Neural progenitor cell (in vitro differentiated cells): ENCODE measurements at regions not wholly inside any gene's neighbourhood (a gene's known extent, or its start where the extent isn't known, plus 50 kb on each side); places are given as distances from the start of the nearest gene placed in this dataset.

Source experiments
- DNase-seq: peaks from one replicate; pipeline ENCODE4 v3.0.0-alpha.2; 2016; ENCODE audit warnings: low spot score
- H2AFZ ChIP-seq: fragments of 200-600 bp; sonication (generic); replicated peaks from 2 replicates; pipeline ENCODE4 v1.6.1; 2016; ENCODE audit warnings: antibody characterized with exemption
- H3F3A ChIP-seq: fragments of 200-600 bp; sonication (generic); 2 replicates; pipeline ENCODE4 v1.6.1; 2016; ENCODE audit warnings: antibody characterized with exemption, low read depth
- H3K27ac ChIP-seq: fragments of 200-600 bp; sonication (generic); 2 replicates; pipeline ENCODE4 v1.5.1; 2016; ENCODE audit warnings: mild to moderate bottlenecking
- H3K27me3 ChIP-seq: fragments of 200-600 bp; sonication (generic); 2 replicates; pipeline ENCODE4 v1.6.1; 2016; ENCODE audit warnings: mild to moderate bottlenecking, moderate library complexity
- H3K36me3 ChIP-seq: fragments of 200-600 bp; sonication (generic); 2 replicates; pipeline ENCODE4 v1.5.1; 2016
- H3K4me1 ChIP-seq: fragments of 200-600 bp; sonication (generic); 2 replicates; pipeline ENCODE4 v1.6.1; 2016; ENCODE audit warnings: mixed run types
- H3K4me2 ChIP-seq: fragments of 200-600 bp; sonication (generic); 2 replicates; pipeline ENCODE4 v1.6.1; 2016
- H3K4me3 ChIP-seq: fragments of 200-600 bp; sonication (generic); 2 replicates; pipeline ENCODE4 v1.5.1; 2016
- H3K79me2 ChIP-seq: fragments of 200-600 bp; sonication (generic); 2 replicates; pipeline ENCODE4 v1.6.1; 2016; ENCODE audit warnings: low read depth
- H3K9ac ChIP-seq: fragments of 200-600 bp; sonication (generic); 2 replicates; pipeline ENCODE4 v1.6.1; 2016
- H3K9me3 ChIP-seq: fragments of 200-600 bp; sonication (generic); 2 replicates; pipeline ENCODE4 v1.5.1; 2016; ENCODE audit warnings: low read depth
- H4K20me1 ChIP-seq: fragments of 200-600 bp; sonication (generic); 2 replicates; pipeline ENCODE4 v1.6.1; 2016; ENCODE audit warnings: low read depth
- H3K27ac Mint-ChIP-seq: 3 replicates; pipeline ENCODE4 v1.8.0; 2021; ENCODE audit warnings: mixed read lengths
- H3K27me3 Mint-ChIP-seq: 2 replicates; pipeline ENCODE4 v1.8.0; 2022; ENCODE audit warnings: low read depth, mild to moderate bottlenecking, inconsistent platforms, moderate library complexity, mixed read lengths; ENCODE audit not compliant: insufficient read depth
- H3K36me3 Mint-ChIP-seq: 3 replicates; pipeline ENCODE4 v1.8.0; 2021; ENCODE audit warnings: mixed read lengths
- H3K4me1 Mint-ChIP-seq: 3 replicates; pipeline ENCODE4 v1.8.0; 2021; ENCODE audit warnings: mixed read lengths
- H3K4me3 Mint-ChIP-seq: 3 replicates; pipeline ENCODE4 v1.8.0; 2021; ENCODE audit warnings: mild to moderate bottlenecking, moderate library complexity, mixed read lengths
- H3K9me3 Mint-ChIP-seq: 3 replicates; pipeline ENCODE4 v1.8.0; 2020; ENCODE audit warnings: mixed read lengths
- CTCF ChIP-seq: fragments of 200-600 bp; sonication (generic); IDR thresholded peaks from 2 replicates; pipeline ENCODE4 v1.5.1; 2017; ENCODE audit warnings: antibody characterized with exemption, mild to moderate bottlenecking
- EZH2 ChIP-seq: fragments of 200-600 bp; sonication (generic); IDR thresholded peaks from 2 replicates; pipeline ENCODE4 v1.6.1; 2017; ENCODE audit warnings: antibody characterized with exemption, mild to moderate bottlenecking, moderate library complexity
- EZH2phosphoT487 ChIP-seq: fragments of 200-600 bp; sonication (generic); IDR thresholded peaks from 2 replicates; pipeline ENCODE4 v1.6.1; 2017; ENCODE audit warnings: antibody characterized with exemption

- Mint-ChIP-seq H3K27me3 (peaks cover 4% of the 10 kb centered on the region), H3K4me1 (peaks cover 31% of the 10 kb centered on the region), H3K9me3 (peaks cover 15% of the 10 kb centered on the region), H3K4me3 (no peak overlapping the region), H3K36me3 (no peaks in the 10 kb centered on the region), H3K27ac (no peak overlapping the region)
- no peak overlapping the region for H3K4me3 ChIP-seq
- H3K9ac ChIP-seq = no peak overlapping the region
- H4K20me1 ChIP-seq = no peaks in the 10 kb centered on the region
- no peaks in the 10 kb centered on the region for H3K36me3 ChIP-seq
- no peaks in the 10 kb centered on the region for H3F3A ChIP-seq
- no peak overlapping the region for H2AFZ ChIP-seq
- no peak for DNase-seq
- no peaks in the 10 kb centered on the region for H3K79me2 ChIP-seq
- H3K4me1 ChIP-seq = peaks cover 17% of the 10 kb centered on the region
- peaks cover 8% of the 10 kb centered on the region for H3K9me3 ChIP-seq
- no peak overlapping the region for H3K4me2 ChIP-seq
- TF ChIP-seq CTCF (no peak), EZH2phosphoT487 (no peak), EZH2 (no peak)
- no peaks in the 10 kb centered on the region for H3K27me3 ChIP-seq
- H3K27ac ChIP-seq = no peak overlapping the region
Measured at GRCh38 chr18:8946066-8946838, 156.2 kb upstream of the NDUFV2 start.

GRCh38 chr18:8947566-8947965, 154.9 kb upstream of the NDUFV2 start:
- no peaks in the 10 kb centered on the region for H4K20me1 ChIP-seq
- H3K27ac Mint-ChIP-seq = no peak overlapping the region
- H3K4me3 ChIP-seq = no peak overlapping the region
- peaks cover 4% of the 10 kb centered on the region for H3K27me3 Mint-ChIP-seq
- no peak for TF ChIP-seq CTCF
- TF ChIP-seq EZH2phosphoT487 = no peak
- TF ChIP-seq EZH2 = no peak
- no peaks in the 10 kb centered on the region for H3K36me3 Mint-ChIP-seq
- H3K27me3 ChIP-seq = no peaks in the 10 kb centered on the region
- peaks cover 7% of the 10 kb centered on the region for H3K4me1 ChIP-seq
- peaks cover 8% of the 10 kb centered on the region for H3K9me3 ChIP-seq
- no peak overlapping the region for H2AFZ ChIP-seq
- H3K36me3 ChIP-seq = no peaks in the 10 kb centered on the region
- no peak overlapping the region for H3K27ac ChIP-seq
- H3K4me2 ChIP-seq = no peak overlapping the region
- H3K9me3 Mint-ChIP-seq = peaks cover 20% of the 10 kb centered on the region
- H3K9ac ChIP-seq = no peak overlapping the region
- no peaks in the 10 kb centered on the region for H3K79me2 ChIP-seq
- no peak for DNase-seq
- H3K4me3 Mint-ChIP-seq = no peak overlapping the region
- no peaks in the 10 kb centered on the region for H3F3A ChIP-seq
- peaks cover 25% of the 10 kb centered on the region for H3K4me1 Mint-ChIP-seq

GRCh38 chr18:8948011-8948410, 154.5 kb upstream of the NDUFV2 start:
- Histone ChIP-seq H4K20me1 (no peaks in the 10 kb centered on the region), H2AFZ (no peak overlapping the region), H3K27ac (no peak overlapping the region), H3K27me3 (no peaks in the 10 kb centered on the region), H3K9ac (no peak overlapping the region), H3K4me1 (peaks cover 3% of the 10 kb centered on the region), H3F3A (no peaks in the 10 kb centered on the region), H3K4me2 (no peak overlapping the region), H3K4me3 (no peak overlapping the region), H3K79me2 (no peaks in the 10 kb centered on the region), H3K36me3 (no peaks in the 10 kb centered on the region), H3K9me3 (peaks cover 8% of the 10 kb centered on the region)
- H3K9me3 Mint-ChIP-seq = peaks cover 24% of the 10 kb centered on the region
- peaks cover 4% of the 10 kb centered on the region for H3K27me3 Mint-ChIP-seq
- H3K4me3 Mint-ChIP-seq = no peak overlapping the region
- TF ChIP-seq EZH2phosphoT487 (no peak), CTCF (no peak), EZH2 (no peak)
- peaks cover 22% of the 10 kb centered on the region for H3K4me1 Mint-ChIP-seq
- no peaks in the 10 kb centered on the region for H3K36me3 Mint-ChIP-seq
- no peak for DNase-seq
- no peak overlapping the region for H3K27ac Mint-ChIP-seq
